ENCODE measurements at regions not wholly inside any gene's neighbourhood (a gene's known extent, or its start where the extent isn't known, plus 50 kb on each side); places are given as distances from the start of the nearest gene placed in this dataset.
A peak's percentile ranks its signal among the peaks of the same experiment; 100 is the strongest.
"Not testable (repeated sequence)": the region's sequence is repeated elsewhere in the genome, so short reads cannot be mapped to it uniquely, and the experiment has no call there.

DNA sequence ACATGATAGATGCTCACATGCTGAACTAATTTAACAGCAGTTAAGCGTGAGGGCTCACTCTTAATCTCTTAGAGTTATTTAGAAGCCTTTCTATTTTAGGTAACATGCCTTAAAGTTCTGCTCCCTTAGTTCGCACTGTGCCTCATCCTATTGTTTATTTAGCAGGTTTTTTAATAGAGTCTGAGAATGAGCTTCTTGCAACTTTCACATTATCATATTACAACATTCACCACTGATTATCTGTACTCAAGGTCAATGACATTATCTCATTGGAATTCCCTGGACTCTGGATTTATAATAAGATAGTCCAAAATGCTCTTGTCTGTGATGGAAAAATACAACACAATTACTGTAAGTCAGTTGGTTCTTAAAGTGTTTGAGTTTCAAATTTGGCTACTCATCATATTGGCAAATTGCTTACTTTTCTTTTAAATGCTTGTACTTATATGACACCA is 183.6 kb upstream of the SLC38A2 start:
- Mint-ChIP-seq H3K9me3 (peaks cover 0 to 5% (median 0%) of the 10 kb centered on the region in 7 donors), H3K27ac (no peak overlapping the region), H3K36me3 (peaks cover 0 to 4% of the 10 kb centered on the region in 2 donors), H3K4me1 (peaks cover 1 to 4% (median 1%) of the 10 kb centered on the region in 3 donors), H3K27me3 (no peaks in the 10 kb centered on the region), H3K4me3 (no peak overlapping the region)
- ATAC-seq (ENCODE audit: low read depth in 2 of 2) (no peak), DNase-seq (no peak)

GRCh38 chr12:46555406-46555852 is 182.9 kb upstream of the SLC38A2 start:
- Mint-ChIP-seq H3K4me3 (no peak overlapping the region), H3K27me3 (no peaks in the 10 kb centered on the region), H3K9me3 (peaks cover 0 to 5% (median 0%) of the 10 kb centered on the region in 7 donors), H3K4me1 (peaks cover 1 to 5% (median 4%) of the 10 kb centered on the region in 3 donors), H3K36me3 (peaks cover 0 to 4% of the 10 kb centered on the region in 2 donors), H3K27ac (no peak overlapping the region)
- DNase-seq (no peak), ATAC-seq (ENCODE audit: low read depth in 2 of 2) (no peak)

DNA sequence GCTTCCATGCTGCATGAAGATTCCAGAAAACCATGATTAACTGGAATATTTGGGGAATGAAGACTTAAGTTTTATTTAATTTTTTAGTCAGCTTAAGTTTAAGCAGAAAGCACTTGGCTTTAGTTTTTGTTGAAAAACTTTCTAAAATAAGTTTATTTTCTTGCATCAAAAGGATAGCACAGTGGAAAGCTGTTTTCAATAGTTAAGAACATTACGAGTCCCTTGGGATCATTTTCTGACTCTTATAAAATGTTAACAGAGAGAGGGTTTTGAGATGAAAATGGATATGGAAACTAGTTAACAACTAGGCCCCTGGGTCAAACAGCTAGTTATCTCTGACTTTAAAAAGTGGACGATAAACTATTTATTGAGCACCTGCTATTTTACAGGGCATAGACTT is 181.9 kb upstream of the SLC38A2 start:
- Mint-ChIP-seq H3K9me3 (peaks cover 0 to 5% (median 0%) of the 10 kb centered on the region in 7 donors), H3K4me1 (peaks cover 1 to 9% (median 4%) of the 10 kb centered on the region in 3 donors), H3K27ac (no peak overlapping the region), H3K27me3 (no peaks in the 10 kb centered on the region), H3K4me3 (no peak overlapping the region), H3K36me3 (peaks cover 0 to 4% of the 10 kb centered on the region in 2 donors)
- DNase-seq (no peak), ATAC-seq (ENCODE audit: low read depth in 2 of 2) (no peak)

DNA sequence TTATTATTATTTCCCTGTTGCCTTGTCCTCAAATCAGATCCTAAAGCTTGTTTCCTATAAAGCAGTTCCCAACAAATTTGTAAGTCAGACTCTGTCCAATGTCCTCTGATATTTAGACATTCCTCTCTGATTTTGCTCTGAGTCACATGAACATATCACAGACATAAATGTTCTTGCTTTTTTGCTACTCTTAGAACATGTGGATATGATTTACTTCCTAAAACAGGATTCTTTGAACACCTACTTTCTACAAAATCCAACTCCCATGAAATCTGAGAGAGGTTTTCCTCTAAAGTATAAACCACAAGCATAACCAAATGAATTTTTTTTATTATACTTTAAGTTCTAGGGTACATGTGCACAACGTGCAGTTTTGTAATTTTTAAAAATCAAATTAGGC is 181.3 kb upstream of the SLC38A2 start:
- peaks cover 1 to 11% (median 4%) of the 10 kb centered on the region in 3 donors for H3K4me1 Mint-ChIP-seq
- peaks cover 0 to 5% (median 0%) of the 10 kb centered on the region in 7 donors for H3K9me3 Mint-ChIP-seq
- ATAC-seq (ENCODE audit: low read depth in 2 of 2) (no peak), DNase-seq (no peak)
- no peak overlapping the region for H3K4me3 Mint-ChIP-seq
- H3K27ac Mint-ChIP-seq, result no peak overlapping the region
- H3K27me3 Mint-ChIP-seq, result no peaks in the 10 kb centered on the region
- peaks cover 0 to 4% of the 10 kb centered on the region in 2 donors for H3K36me3 Mint-ChIP-seq

- DNase-seq, result no peak
- Mint-ChIP-seq H3K36me3 (peaks cover 0 to 4% of the 10 kb centered on the region in 2 donors), H3K27me3 (no peaks in the 10 kb centered on the region), H3K27ac (no peak overlapping the region), H3K4me3 (no peak overlapping the region), H3K4me1 (peaks cover 1 to 11% (median 4%) of the 10 kb centered on the region in 3 donors), H3K9me3 (peaks cover 0 to 5% (median 0%) of the 10 kb centered on the region in 7 donors)
- no peak for ATAC-seq (ENCODE audit: low read depth in 2 of 2)
These were observed 180.7 kb upstream of the SLC38A2 start for GRCh38 chr12:46553266-46553665.

DNA sequence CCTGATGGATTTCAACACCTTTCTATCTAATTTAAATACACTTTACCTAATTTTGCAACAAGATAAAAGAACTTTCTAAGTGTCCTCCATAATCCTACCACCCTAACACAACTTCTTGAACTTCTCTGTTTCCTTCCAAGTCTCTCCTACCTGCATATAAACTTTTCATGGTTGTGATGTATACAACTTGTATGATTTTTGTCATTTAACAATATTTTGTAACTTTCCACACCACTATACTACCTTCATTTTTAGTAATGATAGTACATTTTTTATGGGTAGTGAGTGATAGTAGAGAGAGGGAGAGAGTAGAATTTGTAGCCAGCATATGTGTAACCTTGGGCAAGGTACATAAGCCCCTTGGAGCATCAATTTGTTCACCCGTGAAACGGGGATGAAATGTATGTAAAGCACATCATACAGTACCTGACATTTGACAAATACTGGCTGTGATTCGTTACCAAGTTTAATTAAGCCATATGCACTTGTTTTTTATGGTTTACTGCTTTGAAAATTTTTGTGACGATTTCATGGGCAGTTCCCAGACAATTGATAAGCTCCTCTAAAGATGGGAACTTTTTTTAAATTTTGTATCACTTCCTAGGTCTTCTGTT is 177.8 kb upstream of the SLC38A2 start:
- Mint-ChIP-seq H3K4me3 (no peak overlapping the region), H3K4me1 (peaks cover 13 to 30% (median 15%) of the 10 kb centered on the region in 3 donors), H3K9me3 (peaks cover 0 to 5% (median 0%) of the 10 kb centered on the region in 7 donors), H3K27me3 (no peaks in the 10 kb centered on the region), H3K36me3 (peaks cover 4 to 8% of the 10 kb centered on the region in 2 donors), H3K27ac (peak overlapping the region in 2 of 6 donors; percentile 54 to 71)
- no peak for ATAC-seq (ENCODE audit: low read depth in 2 of 2)
- no peak for DNase-seq

DNA sequence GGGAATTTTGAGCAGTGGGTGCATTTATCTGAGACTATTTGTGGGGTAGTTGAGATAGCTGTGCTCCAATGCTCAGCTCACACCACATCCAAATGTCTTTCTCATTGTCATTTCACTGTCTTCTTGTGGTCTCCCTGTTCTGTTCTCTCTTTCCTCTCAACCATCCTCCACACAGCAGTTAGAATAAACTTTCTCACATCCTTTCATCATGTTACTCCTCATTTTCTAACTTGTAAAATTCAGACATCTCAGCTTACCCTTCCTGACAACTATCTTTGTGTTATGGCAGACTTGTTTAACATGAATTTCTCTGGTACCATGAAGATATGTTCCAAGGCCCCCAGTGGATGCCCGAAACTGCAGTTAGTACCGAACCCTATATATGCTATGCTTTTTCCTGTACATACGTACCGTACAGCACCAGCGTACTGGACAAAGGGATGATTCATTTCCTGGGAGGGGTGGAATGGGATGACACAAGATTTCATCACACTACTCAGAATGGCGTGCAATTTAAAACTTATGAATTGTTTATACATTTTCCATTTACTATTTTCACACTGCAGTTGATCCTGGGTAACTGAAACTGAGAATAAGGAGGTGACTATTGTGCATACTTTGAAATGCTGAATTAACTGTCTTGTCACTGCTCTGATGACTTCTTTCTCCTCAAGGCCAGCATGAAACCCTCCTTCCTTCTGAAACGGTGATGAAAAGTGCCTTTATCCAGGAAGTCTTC is 177.1 kb upstream of the SLC38A2 start:
- Mint-ChIP-seq H3K4me3 (no peak overlapping the region), H3K4me1 (peaks cover 13 to 30% (median 15%) of the 10 kb centered on the region in 3 donors), H3K27me3 (no peaks in the 10 kb centered on the region), H3K9me3 (peaks cover 0 to 5% (median 0%) of the 10 kb centered on the region in 7 donors), H3K27ac (peak overlapping the region in 3 of 6 donors; percentile 50 to 71 (median 54)), H3K36me3 (peaks cover 0 to 10% of the 10 kb centered on the region in 2 donors)
- DNase-seq (no peak), ATAC-seq (ENCODE audit: low read depth in 2 of 2) (no peak)

DNA sequence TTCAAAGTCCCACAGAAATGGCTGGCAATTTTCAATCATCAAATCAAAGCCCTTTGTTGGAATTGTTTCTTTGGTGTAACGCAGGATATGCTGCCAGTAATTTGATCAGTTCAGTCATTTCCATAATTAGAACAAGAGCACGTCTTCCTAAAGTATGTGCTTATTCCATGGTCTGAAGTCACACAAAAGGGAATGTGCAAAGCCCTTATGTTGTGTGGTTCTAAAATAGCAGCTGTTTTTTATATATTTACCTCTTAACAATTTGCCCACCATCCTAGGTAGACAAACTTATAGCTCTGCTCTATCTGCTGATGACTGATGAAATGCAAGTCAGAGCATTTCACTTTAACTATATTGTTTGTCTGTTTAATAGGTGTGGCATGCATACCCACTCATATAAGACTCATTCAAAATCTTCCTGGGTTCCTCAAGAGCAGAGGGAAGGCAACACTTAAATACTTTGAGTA is 176.1 kb upstream of the SLC38A2 start:
- no peak overlapping the region for H3K27ac Mint-ChIP-seq
- DNase-seq (no peak), ATAC-seq (ENCODE audit: low read depth in 2 of 2) (no peak)
- H3K4me3 Mint-ChIP-seq, result no peak overlapping the region
- H3K36me3 Mint-ChIP-seq, result peaks cover 0 to 15% of the 10 kb centered on the region in 2 donors
- H3K27me3 Mint-ChIP-seq, result no peaks in the 10 kb centered on the region
- peaks cover 13 to 30% (median 15%) of the 10 kb centered on the region in 3 donors for H3K4me1 Mint-ChIP-seq
- peaks cover 0 to 8% (median 0%) of the 10 kb centered on the region in 7 donors for H3K9me3 Mint-ChIP-seq

GRCh38 chr12:46547421-46548354 is 175.1 kb upstream of the SLC38A2 start:
- Mint-ChIP-seq H3K36me3 (peaks cover 0 to 15% of the 10 kb centered on the region in 2 donors), H3K27me3 (no peaks in the 10 kb centered on the region), H3K4me3 (no peak overlapping the region), H3K9me3 (peaks cover 0 to 8% (median 0%) of the 10 kb centered on the region in 7 donors), H3K4me1 (peaks cover 13 to 38% (median 18%) of the 10 kb centered on the region in 3 donors), H3K27ac (no peak overlapping the region)
- ATAC-seq (ENCODE audit: low read depth in 2 of 2), result no peak
- no peak for DNase-seq

DNA sequence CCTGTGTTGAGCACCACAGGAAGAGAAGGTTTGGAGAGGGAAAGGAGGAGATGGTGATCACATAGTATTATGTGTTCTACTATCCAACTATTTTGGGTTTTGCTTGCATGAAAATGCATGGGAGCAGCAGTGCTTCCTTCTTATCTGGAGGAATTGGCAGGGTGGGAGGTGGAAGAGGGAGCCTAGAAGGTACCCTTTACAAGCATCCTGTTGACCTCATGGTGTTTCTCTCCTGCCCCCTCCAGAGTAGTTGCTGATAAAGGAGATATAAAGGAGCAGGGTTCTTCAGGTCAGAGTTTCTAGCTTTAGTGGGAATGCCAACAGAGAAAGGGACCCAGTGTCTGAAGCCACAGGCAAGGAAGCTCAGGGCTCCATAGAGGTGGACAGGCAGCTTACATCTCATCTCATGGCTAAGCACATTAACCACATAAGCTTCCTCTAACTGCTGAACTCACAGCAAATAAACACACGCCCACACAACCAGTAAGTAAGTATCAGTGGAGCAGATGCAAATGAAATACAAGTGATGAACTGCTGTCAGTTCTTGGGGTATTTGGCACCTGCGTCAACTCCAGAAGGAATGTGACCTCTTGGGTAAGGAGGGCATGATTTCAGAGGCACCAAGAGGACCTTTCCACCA is 174.2 kb upstream of the SLC38A2 start:
- no peak for DNase-seq
- Mint-ChIP-seq H3K4me3 (peak overlapping the region in 2 of 8 donors; percentile 16 to 56), H3K4me1 (peaks cover 13 to 47% (median 19%) of the 10 kb centered on the region in 3 donors), H3K9me3 (peaks cover 0 to 8% (median 0%) of the 10 kb centered on the region in 7 donors), H3K27ac (peak overlapping the region in 2 of 6 donors; percentile 13 to 57), H3K36me3 (peaks cover 0 to 15% of the 10 kb centered on the region in 2 donors), H3K27me3 (no peaks in the 10 kb centered on the region)
- peak; percentile 30 to 48 for ATAC-seq (ENCODE audit: low read depth in 2 of 2)

GRCh38 chr12:46543378-46543795 is 170.8 kb upstream of the SLC38A2 start:
- ATAC-seq (ENCODE audit: low read depth in 2 of 2), result not testable (repeated sequence)

DNA sequence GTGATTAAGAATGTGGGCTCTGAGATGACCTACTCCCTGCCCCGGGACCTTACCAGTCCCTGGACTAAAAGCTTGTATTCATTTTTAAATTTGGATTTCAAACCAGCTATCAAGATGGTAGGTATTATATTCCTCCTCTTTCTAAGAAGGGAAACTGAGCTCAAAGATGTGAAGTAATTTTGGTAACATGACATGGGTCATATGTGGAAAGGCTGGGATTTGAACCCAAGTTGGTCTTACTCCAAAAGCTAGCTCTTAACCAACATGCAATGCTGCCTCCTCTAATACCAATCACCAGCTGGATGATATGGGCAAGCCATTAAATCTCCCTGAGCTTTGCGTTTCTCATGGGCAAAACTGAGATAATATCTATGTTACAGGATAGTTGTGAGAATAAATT is 166.4 kb upstream of the SLC38A2 start:
- peaks cover 0 to 12% (median 4%) of the 10 kb centered on the region in 7 donors for H3K9me3 Mint-ChIP-seq
- H3K27ac Mint-ChIP-seq, result peak overlapping the region in 1 of 6 donors; percentile 65
- H3K4me3 Mint-ChIP-seq, result no peak overlapping the region
- DNase-seq, result no peak
- no peak for ATAC-seq (ENCODE audit: low read depth in 2 of 2)
- peaks cover 5 to 9% of the 10 kb centered on the region in 2 donors for H3K36me3 Mint-ChIP-seq
- H3K27me3 Mint-ChIP-seq, result no peaks in the 10 kb centered on the region
- peaks cover 15 to 32% (median 21%) of the 10 kb centered on the region in 3 donors for H3K4me1 Mint-ChIP-seq

More at GRCh38 chr12:46543378-46543795, 170.8 kb upstream of the SLC38A2 start:
- H3K4me3 Mint-ChIP-seq, result peak overlapping the region in 1 of 8 donors; percentile 12
- DNase-seq, H3K27me3 Mint-ChIP-seq, H3K27ac Mint-ChIP-seq: not testable (repeated sequence)
- peaks cover 0 to 20% (median 4%) of the 10 kb centered on the region in 7 donors for H3K9me3 Mint-ChIP-seq
- H3K4me1 Mint-ChIP-seq, result peaks cover 13 to 39% (median 24%) of the 10 kb centered on the region in 3 donors
- H3K36me3 Mint-ChIP-seq, result peaks cover 5 to 24% of the 10 kb centered on the region in 2 donors

Measured in naive B cell (primary cell).